GM10266 (cell line): ENCODE measurements at regions not wholly inside any gene's neighbourhood (a gene's known extent, or its start where the extent isn't known, plus 50 kb on each side); places are given as distances from the start of the nearest gene placed in this dataset.

ENCODE experiments used
- DNase-seq: peaks from one replicate; pipeline ENCODE4 v3.0.0; 2012; ENCODE audit errors: extremely low spot score
- TF ChIP-seq, protein P1 (sequence below): IDR thresholded peaks from 2 replicates; pipeline ENCODE4 v1.5.1; 2012; ENCODE audit warnings: mild to moderate bottlenecking, low read depth; ENCODE audit not compliant: control insufficient read depth, insufficient read depth; ENCODE audit errors: missing control alignments

- TF ChIP-seq, protein P1, sequence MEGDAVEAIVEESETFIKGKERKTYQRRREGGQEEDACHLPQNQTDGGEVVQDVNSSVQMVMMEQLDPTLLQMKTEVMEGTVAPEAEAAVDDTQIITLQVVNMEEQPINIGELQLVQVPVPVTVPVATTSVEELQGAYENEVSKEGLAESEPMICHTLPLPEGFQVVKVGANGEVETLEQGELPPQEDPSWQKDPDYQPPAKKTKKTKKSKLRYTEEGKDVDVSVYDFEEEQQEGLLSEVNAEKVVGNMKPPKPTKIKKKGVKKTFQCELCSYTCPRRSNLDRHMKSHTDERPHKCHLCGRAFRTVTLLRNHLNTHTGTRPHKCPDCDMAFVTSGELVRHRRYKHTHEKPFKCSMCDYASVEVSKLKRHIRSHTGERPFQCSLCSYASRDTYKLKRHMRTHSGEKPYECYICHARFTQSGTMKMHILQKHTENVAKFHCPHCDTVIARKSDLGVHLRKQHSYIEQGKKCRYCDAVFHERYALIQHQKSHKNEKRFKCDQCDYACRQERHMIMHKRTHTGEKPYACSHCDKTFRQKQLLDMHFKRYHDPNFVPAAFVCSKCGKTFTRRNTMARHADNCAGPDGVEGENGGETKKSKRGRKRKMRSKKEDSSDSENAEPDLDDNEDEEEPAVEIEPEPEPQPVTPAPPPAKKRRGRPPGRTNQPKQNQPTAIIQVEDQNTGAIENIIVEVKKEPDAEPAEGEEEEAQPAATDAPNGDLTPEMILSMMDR = no peak
- no peak for DNase-seq
These were observed 127.3 kb downstream of the SIK1 start for GRCh38 chr21:43299441-43300277.

DNA sequence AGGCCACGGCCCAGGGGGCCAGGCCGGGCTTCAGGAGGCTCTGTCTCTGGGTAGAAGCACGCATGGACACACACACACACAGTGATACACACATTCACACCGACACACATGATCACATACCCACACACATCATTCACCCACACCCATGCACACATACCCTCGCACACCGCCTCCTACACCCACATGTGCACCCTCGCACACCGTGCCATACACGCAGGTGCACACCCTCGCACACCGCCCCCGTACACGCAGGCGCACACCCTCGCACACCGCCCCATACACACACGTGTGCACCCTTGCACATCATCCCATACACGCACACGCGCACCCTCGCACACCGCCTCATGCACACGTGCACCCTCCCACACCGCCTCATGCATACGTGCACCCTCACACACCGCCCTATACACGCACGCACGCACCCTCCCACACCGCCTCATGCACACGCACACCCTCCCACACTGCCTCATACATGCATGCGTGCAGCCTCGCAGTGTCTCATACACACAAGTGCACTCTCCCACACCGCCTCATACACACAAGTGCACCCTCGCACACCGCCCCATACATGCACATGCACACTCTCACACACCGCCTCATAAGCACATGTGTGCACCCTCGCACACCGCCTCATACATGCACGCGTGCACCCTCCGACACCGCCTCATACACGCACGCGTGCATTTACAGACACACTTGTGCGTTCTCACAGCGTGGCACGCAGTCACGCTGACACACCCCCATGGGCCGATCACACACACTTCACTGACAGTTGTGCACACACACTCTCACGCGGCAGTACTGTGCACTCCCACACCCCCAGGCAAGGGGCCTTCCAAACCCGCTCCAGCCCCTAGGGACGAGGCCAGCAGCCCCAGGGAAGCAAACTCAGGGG is 128.1 kb downstream of the SIK1 start:
- TF ChIP-seq, protein P1 = no peak
- DNase-seq = no peak

DNA sequence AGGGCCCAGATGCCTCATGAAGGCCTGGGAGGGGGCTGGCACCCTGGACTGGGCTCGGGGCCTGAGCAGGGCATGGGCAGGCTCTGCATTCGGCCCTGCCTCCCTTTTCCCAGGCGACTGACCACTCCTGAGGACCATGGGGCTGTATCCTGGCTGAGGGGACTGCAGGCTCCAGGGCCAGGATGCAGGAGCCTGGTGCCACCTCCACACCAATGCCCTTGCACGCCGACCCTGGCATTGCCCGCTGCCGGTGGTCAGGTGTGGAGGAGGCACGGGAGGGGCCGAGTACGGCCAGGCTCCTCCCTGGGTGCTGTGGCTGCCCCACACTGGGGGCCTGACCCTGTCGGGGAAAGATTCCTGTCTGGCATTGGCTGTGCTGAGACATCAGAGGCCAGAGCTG is 128.9 kb downstream of the SIK1 start:
- no peak for DNase-seq
- TF ChIP-seq, protein P1 = no peak

DNA sequence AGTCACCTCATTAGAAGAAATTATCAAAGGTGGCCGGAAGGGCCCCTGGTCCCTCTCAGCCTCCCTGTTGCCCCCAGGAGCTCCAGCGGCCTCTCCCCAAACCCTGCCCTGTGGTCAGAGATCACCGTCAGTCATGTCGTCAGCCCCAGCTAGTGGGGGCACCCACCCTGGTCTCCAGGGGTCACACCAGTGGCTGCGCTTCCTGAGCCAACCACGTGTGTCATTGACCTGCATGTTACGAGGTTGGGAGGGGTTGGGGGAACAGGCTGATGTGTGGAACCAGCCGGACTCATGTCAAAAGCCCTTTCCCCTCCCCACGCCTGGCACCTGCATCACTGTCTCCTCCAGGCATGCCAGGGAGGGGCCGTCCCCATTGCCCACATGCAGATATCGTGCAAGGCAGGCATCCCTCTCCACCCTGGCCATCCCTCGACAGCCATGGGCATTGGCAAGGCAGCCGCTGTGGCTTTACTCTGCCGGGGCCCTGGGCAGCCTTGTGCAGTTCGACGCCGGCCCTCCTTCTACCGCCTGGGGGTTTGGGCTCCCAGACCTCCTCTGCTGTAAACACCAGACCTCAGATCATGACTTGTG is 128.7 kb downstream of the CRYAA start:
- DNase-seq = no peak
- TF ChIP-seq, protein P1 = no peak

GRCh38 chr21:43295066-43295958 is 126.5 kb downstream of the CRYAA start:
- no peak for DNase-seq
- TF ChIP-seq, protein P1 = no peak

- DNase-seq = no peak
- TF ChIP-seq, protein P1 = no peak
These were observed 125.5 kb downstream of the CRYAA start for GRCh38 chr21:43294194-43294902.
